GM19238 (cell line): ENCODE measurements at regions not wholly inside any gene's neighbourhood (a gene's known extent, or its start where the extent isn't known, plus 50 kb on each side); places are given as distances from the start of the nearest gene placed in this dataset.
"Not testable (repeated sequence)": the region's sequence is repeated elsewhere in the genome, so short reads cannot be mapped to it uniquely, and the experiment has no call there.

Experiments used
- DNase-seq: peaks from one replicate; pipeline ENCODE4 v3.0.0; 2011; ENCODE audit warnings: low spot score; ENCODE audit not compliant: insufficient read length

DNA sequence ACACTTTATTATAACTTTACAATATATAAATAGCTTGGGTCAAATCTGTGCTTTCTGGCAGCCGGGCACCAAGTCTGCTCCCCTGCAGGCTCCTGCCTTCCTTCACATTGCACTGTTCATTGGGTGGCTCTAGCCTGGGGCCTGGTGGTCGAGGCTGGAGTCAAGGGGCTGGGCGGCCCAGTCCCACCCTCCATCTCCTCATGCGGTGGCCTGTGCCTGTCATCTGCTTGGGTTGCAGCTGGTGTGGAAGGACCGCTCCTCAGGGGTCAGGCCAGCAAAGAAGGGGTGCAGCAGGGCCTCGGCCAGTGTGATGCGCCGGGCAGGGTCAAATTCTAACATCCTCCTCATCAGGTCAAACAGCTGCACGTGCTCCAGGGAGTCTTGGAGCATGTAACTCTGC is 106.7 kb upstream of the SLC24A2 start:
- DNase-seq = not testable (repeated sequence)

DNA sequence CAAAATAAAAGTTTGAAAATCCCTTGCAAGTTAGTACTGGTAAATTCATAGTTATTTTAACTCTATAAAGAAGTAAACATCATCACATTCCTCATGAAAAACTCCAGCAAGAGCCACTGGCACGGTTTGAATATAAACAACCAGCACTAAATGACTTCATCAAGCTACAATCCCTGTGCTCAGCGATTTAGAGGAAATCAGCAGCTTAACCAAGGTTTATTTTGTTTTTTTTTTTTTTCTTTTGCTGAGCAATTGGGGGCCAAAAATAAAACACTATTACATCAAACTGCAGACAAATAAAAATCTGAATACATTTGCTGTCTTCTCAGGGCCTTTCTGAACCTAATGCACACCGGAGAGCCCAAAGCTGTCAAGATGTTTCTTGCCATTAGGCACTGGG is 106.2 kb upstream of the SLC24A2 start:
- no peak for DNase-seq

DNA sequence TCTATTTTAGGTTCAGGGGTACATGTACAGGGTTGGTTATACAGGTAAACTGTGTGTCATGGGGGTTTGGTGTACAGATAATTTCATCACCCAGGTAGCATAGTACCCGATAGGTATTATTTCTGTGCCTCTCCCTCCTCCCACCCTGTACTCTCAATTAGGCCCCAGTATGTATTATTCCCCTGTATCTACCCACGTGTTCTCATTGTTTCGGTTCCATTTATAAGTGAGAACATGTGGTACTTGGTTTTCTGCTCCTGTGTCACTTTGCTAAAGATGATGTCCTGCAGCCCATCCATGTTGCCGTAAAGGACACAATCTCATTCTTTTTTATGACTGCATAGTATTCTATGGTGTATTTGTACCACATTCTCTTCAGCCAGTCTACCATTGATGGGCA is 96.8 kb upstream of the SLC24A2 start:
- no peak for DNase-seq

DNA sequence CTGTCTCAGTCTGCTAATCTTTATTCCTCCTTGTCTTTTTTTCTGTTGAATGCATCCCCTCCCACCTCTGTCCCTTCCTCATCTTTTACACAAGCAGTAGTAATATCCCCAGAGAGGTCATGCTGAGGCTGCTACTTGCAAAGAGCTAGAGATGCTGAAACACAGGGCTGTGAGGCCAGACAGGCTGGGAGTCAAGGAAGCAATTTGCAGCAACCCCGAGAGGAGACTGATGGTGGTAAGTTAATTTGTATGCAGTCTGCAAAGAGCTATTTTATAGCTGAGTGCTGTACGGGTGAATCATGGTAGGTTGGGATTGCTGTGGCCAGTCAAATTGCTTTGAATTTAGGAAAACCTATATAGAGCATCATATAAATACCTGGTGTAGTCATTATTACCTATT is 90.2 kb upstream of the SLC24A2 start:
- no peak for DNase-seq

DNA sequence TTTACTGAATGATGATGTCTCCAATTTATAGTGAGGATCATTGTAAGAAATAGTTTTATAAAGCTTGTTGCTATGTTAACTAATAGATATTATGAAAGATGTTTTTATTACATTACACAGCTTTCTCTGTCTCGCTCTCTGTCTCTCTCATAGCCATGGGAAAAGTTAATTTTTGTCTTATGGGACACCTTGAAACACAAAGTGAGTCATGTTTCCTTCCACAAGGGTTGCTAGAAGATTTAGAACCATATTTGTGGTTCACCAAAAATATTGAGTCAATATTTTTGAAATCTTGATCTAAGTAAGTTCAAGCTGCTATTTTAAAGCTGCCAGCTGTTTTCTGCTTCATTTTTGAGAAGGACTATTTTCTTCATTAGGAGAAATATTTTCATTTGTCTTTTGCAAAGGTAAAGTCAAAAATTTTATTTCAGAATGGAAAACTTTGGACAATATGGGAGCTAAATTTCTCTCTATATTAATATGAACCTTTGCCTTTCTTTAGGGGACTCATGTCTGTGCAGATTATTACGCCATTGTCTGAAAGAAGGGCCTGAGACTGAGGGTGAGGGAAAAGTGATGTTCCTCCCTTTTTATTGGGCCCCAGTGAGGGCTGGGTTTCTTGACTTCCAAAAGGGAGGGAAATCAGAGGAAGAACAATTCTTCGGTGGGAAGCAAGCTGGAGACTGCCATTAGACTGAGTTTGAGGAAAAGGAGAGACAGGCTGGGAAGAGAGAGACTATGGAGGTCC is 87.9 kb upstream of the SLC24A2 start:
- DNase-seq = no peak

DNA sequence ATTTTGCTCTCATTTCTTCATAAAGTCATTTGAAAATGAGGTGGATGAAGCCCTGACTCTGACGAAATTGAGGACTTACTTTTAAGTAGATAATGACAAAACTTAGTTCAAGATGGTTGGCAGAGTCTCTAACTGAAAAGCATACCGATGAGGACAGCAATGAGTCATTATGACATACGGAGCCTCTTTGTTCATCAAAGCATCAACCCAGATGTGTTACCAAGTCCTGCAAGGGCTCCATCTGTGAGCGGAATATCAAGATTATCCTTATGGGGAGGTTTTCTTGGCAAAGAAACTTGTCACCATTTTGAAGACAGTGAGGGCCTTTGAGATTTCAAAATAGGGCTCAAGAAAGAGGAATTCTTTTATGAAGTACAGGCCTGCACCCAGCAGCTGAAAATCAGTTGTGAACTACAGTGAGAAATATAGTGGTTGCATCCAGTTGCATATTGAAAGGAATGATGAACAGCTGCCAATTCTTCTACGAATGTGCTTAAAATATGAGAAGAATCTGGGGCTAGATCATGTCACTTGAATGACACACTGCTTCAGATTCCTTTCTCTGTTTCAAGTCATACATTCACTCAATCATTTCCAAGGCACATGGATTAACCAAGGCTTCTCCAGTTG is 86.6 kb upstream of the SLC24A2 start:
- DNase-seq = no peak

DNA sequence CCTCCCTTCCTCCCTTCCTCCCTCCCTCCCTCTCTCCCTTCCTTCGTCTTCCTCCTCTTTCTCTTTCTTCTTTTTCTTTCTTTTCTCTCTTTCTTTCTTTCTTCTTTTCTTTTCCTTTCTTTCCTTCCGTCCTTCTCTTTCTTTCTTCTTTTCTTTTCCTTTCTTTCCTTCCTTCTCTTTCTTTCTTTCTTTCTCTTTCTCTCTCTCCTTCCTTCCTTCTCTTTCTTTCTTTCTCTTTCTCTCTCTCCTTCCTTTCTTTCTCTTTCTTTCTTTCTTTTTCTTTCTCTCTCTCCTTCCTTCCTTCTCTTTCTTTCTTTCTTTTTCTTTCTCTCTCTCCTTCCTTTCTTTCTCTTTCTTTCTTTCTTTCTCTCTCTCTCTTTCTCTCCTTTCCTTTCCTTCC is 84.4 kb upstream of the SLC24A2 start:
- DNase-seq = not testable (repeated sequence)

DNA sequence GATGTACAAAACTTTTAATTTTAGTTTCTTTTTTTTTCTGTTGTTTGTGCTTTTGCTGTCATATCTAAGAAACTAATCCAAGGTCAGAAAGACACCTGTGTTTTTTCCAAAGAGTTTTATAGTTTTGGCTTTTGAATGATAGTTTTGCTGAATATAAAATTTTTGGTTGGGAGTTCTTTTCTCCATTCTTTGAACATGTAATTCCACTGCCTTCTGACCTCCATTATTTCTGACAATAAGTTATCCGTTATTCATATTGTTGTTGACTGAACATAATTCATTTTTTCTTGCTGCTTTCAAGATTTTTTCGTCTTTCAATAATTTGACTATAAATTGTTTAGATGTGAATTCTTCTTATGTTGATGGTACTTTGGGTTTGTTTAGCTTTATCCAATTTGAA is 82.2 kb upstream of the SLC24A2 start:
- DNase-seq = no peak

DNA sequence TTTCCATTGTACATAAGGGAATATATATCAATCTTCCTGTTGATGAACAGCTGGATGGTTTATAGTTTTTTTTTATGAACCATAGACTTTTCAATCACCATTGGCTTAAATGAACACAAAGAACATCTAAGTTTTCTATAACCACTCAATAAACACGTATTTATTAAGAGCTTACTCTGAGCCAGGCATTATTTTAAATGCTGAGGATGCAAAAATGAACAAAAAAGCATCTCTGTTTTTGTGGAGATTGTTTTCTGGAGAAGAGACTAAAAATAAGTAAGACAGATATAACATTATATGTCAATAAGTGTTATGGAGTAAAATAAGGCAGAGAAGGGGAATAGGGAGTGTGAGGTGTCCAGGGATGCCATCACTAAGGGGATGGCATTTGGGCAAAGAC is 52.1 kb upstream of the SLC24A2 start:
- DNase-seq = no peak
